Kidney (tissue), 13 donors: ENCODE measurements at regions not wholly inside any gene's neighbourhood (a gene's known extent, or its start where the extent isn't known, plus 50 kb on each side); places are given as distances from the start of the nearest gene placed in this dataset.

ENCODE experiments used
- DNase-seq, 5 donors: peaks; one replicate each; pipeline ENCODE4 v3.0.0-alpha.2; 2013 to 2020
- FAIRE-seq: peaks from 2 replicates; lab custom pipeline; 2012; peaks lifted over from hg19 to GRCh38; lab: Jason Lieb, UNC
- H3K27ac ChIP-seq, 2 donors: one replicate each; pipeline ENCODE4 v1.7.0; 2013; ENCODE audit warnings: low read depth in 2 of 2, low read length in 2 of 2, inconsistent platforms in 1 of 2
- H3K27me3 ChIP-seq: one replicate; pipeline ENCODE4 v1.7.1; 2013; ENCODE audit warnings: low read length, inconsistent platforms; ENCODE audit not compliant: control insufficient read depth, insufficient read depth
- H3K36me3 ChIP-seq, 3 donors: one replicate each; pipeline versions ENCODE4 v1.7.0 to v1.7.1; 2013; ENCODE audit warnings: low read length in 3 of 3, control low read depth in 1 of 3, inconsistent platforms in 1 of 3; ENCODE audit not compliant: insufficient read depth in 3 of 3, control insufficient read depth in 2 of 3
- H3K4me1 ChIP-seq, 3 donors: one replicate each; pipeline versions ENCODE4 v1.7.0 to v1.7.1; 2013; ENCODE audit warnings: low read length in 3 of 3, inconsistent platforms in 1 of 3, low read depth in 1 of 3; ENCODE audit not compliant: control insufficient read depth in 2 of 3, insufficient read depth in 2 of 3
- H3K4me3 ChIP-seq, 3 donors: one replicate each; pipeline versions ENCODE4 v1.7.0 to v1.8.1; 2013; ENCODE audit warnings: low read length in 3 of 3, control low read depth in 1 of 3, inconsistent platforms in 1 of 3
- H3K9ac ChIP-seq, 3 donors: one replicate each; pipeline versions ENCODE4 v1.7.0 to v1.7.1; 2013; ENCODE audit warnings: low read length in 3 of 3, control low read depth in 1 of 3, inconsistent platforms in 1 of 3
- H3K9me3 ChIP-seq, 3 donors: one replicate each; pipeline versions ENCODE4 v1.7.0 to v1.7.1; 2013; ENCODE audit warnings: low read length in 3 of 3, control low read depth in 1 of 3, inconsistent platforms in 1 of 3; ENCODE audit not compliant: control insufficient read depth in 2 of 3, insufficient read depth in 1 of 3
- CTCF ChIP-seq: IDR thresholded peaks from 3 replicates; pipeline ENCODE4 v1.5.1; 2012; ENCODE audit warnings: mild to moderate bottlenecking, moderate library complexity, borderline replicate concordance; ENCODE audit not compliant: insufficient read depth; ENCODE audit errors: extremely low read depth
- intact Hi-C: fragments of 100-400 bp; cut with DNase I; formaldehyde crosslinking; loops from one replicate; pipeline ENCODE4 v1.11.1; 2022
- donor health status: control.
- donor health status: control.
- donor health status: control.
- donor health status: control.
- donor health status: control.
- donor health status: DM: yes; HTN: yes; CAD: no.
- donor health status: Normal renal cell carcinoma (clear cell type).

GRCh38 chr6:14736554-14736953 is 509.3 kb upstream of the JARID2 start:
- FAIRE-seq (no peak), DNase-seq (no peak)
- Histone ChIP-seq H3K4me3 (no peak overlapping the region), H3K27me3 (no peaks in the 10 kb centered on the region), H3K36me3 (no peaks in the 10 kb centered on the region), H3K4me1 (no peaks in the 10 kb centered on the region), H3K27ac (no peak overlapping the region), H3K9ac (no peak overlapping the region), H3K9me3 (no peaks in the 10 kb centered on the region)
- intact Hi-C loops = no loop called here
- TF ChIP-seq CTCF = no peak

- Histone ChIP-seq H3K27me3 (no peaks in the 10 kb centered on the region), H3K27ac (no peak overlapping the region), H3K4me1 (no peaks in the 10 kb centered on the region), H3K9me3 (no peaks in the 10 kb centered on the region), H3K9ac (no peak overlapping the region), H3K36me3 (no peaks in the 10 kb centered on the region), H3K4me3 (no peak overlapping the region)
- DNase-seq = no peak
- no peak for FAIRE-seq
- intact Hi-C loops = no loop called here
- no peak for TF ChIP-seq CTCF
Measured at GRCh38 chr6:14738497-14738896, 507.4 kb upstream of the JARID2 start.

- FAIRE-seq (no peak), DNase-seq (no peak)
- no peaks in the 10 kb centered on the region for H3K36me3 ChIP-seq
- no peak overlapping the region for H3K9ac ChIP-seq
- H3K27me3 ChIP-seq = no peaks in the 10 kb centered on the region
- no peaks in the 10 kb centered on the region for H3K4me1 ChIP-seq
- TF ChIP-seq CTCF = no peak
- no peak overlapping the region for H3K4me3 ChIP-seq
- no peaks in the 10 kb centered on the region for H3K9me3 ChIP-seq
- no peak overlapping the region for H3K27ac ChIP-seq
- intact Hi-C loops = no loop called here
Measured at GRCh38 chr6:14738933-14739332, 506.9 kb upstream of the JARID2 start.

GRCh38 chr6:14739827-14740226 is 506.0 kb upstream of the JARID2 start:
- H3K4me3 ChIP-seq = no peak overlapping the region
- no peaks in the 10 kb centered on the region for H3K36me3 ChIP-seq
- H3K27ac ChIP-seq = no peak overlapping the region
- H3K4me1 ChIP-seq = no peaks in the 10 kb centered on the region
- H3K9me3 ChIP-seq = no peaks in the 10 kb centered on the region
- no peak for FAIRE-seq
- TF ChIP-seq CTCF = no peak
- H3K27me3 ChIP-seq = no peaks in the 10 kb centered on the region
- no peak for DNase-seq
- H3K9ac ChIP-seq = no peak overlapping the region
- intact Hi-C loops = no loop called here
